ENCODE measurements at regions not wholly inside any gene's neighbourhood (a gene's known extent, or its start where the extent isn't known, plus 50 kb on each side); places are given as distances from the start of the nearest gene placed in this dataset.

- Histone ChIP-seq H3K27ac (ENCODE audit: low read depth in 1 of 2, low read length in 1 of 2) (no peak overlapping the region), H3K36me3 (ENCODE audit: control insufficient read depth in 2 of 2, insufficient read depth in 2 of 2, low read length in 1 of 2) (no peaks in the 10 kb centered on the region), H3K4me1 (ENCODE audit: control insufficient read depth in 2 of 2, insufficient read depth in 2 of 2, low read length in 2 of 2) (no peaks in the 10 kb centered on the region), H3K4me3 (ENCODE audit: low read length in 2 of 2) (no peak overlapping the region), H3K9me3 (ENCODE audit: control insufficient read depth in 2 of 2, insufficient read depth in 1 of 2, low read length in 1 of 2) (no peaks in the 10 kb centered on the region), H3K27me3 (ENCODE audit: control insufficient read depth in 2 of 2, insufficient read depth in 1 of 2, low read length in 1 of 2) (no peaks in the 10 kb centered on the region)
- WGBS = 76% methylated on average over 2 of the region's 2 CpGs
- DNase-seq (ENCODE audit: low read depth in 6 of 9, low spot score in 9 of 9) = no peak
These were observed 329.2 kb downstream of the PMP22 start for GRCh38 chr17:14935845-14936485.

- H3K36me3 ChIP-seq (ENCODE audit: control insufficient read depth in 2 of 2, insufficient read depth in 2 of 2, low read length in 1 of 2) = no peaks in the 10 kb centered on the region
- DNase-seq (ENCODE audit: low read depth in 6 of 9, low spot score in 9 of 9) = no peak
- H3K9me3 ChIP-seq (ENCODE audit: control insufficient read depth in 2 of 2, insufficient read depth in 1 of 2, low read length in 1 of 2) = no peaks in the 10 kb centered on the region
- no peaks in the 10 kb centered on the region for H3K4me1 ChIP-seq (ENCODE audit: control insufficient read depth in 2 of 2, insufficient read depth in 2 of 2, low read length in 2 of 2)
- no peak overlapping the region for H3K27ac ChIP-seq (ENCODE audit: low read depth in 1 of 2, low read length in 1 of 2)
- WGBS = 96% methylated on average over 7 of the region's 7 CpGs
- H3K27me3 ChIP-seq (ENCODE audit: control insufficient read depth in 2 of 2, insufficient read depth in 1 of 2, low read length in 1 of 2) = no peaks in the 10 kb centered on the region
- no peak overlapping the region for H3K4me3 ChIP-seq (ENCODE audit: low read length in 2 of 2)
These were observed 329.8 kb downstream of the PMP22 start for GRCh38 chr17:14935139-14935841.

GRCh38 chr17:14933676-14934075, 331.4 kb downstream of the PMP22 start:
- no peaks in the 10 kb centered on the region for H3K27me3 ChIP-seq (ENCODE audit: control insufficient read depth in 2 of 2, insufficient read depth in 1 of 2, low read length in 1 of 2)
- DNase-seq (ENCODE audit: low read depth in 6 of 9, low spot score in 9 of 9) = no peak
- no peak overlapping the region for H3K27ac ChIP-seq (ENCODE audit: low read depth in 1 of 2, low read length in 1 of 2)
- H3K4me1 ChIP-seq (ENCODE audit: control insufficient read depth in 2 of 2, insufficient read depth in 2 of 2, low read length in 2 of 2) = no peaks in the 10 kb centered on the region
- H3K4me3 ChIP-seq (ENCODE audit: low read length in 2 of 2) = no peak overlapping the region
- H3K36me3 ChIP-seq (ENCODE audit: control insufficient read depth in 2 of 2, insufficient read depth in 2 of 2, low read length in 1 of 2) = no peaks in the 10 kb centered on the region
- no peaks in the 10 kb centered on the region for H3K9me3 ChIP-seq (ENCODE audit: control insufficient read depth in 2 of 2, insufficient read depth in 1 of 2, low read length in 1 of 2)
- WGBS = 93% methylated on average over 4 of the region's 4 CpGs

GRCh38 chr17:14926526-14927122, 338.5 kb downstream of the PMP22 start:
- Histone ChIP-seq H3K27me3 (ENCODE audit: control insufficient read depth in 2 of 2, insufficient read depth in 1 of 2, low read length in 1 of 2) (no peaks in the 10 kb centered on the region), H3K36me3 (ENCODE audit: control insufficient read depth in 2 of 2, insufficient read depth in 2 of 2, low read length in 1 of 2) (no peaks in the 10 kb centered on the region), H3K4me1 (ENCODE audit: control insufficient read depth in 2 of 2, insufficient read depth in 2 of 2, low read length in 2 of 2) (no peaks in the 10 kb centered on the region), H3K9me3 (ENCODE audit: control insufficient read depth in 2 of 2, insufficient read depth in 1 of 2, low read length in 1 of 2) (no peaks in the 10 kb centered on the region), H3K4me3 (ENCODE audit: low read length in 2 of 2) (no peak overlapping the region), H3K27ac (ENCODE audit: low read depth in 1 of 2, low read length in 1 of 2) (no peak overlapping the region)
- WGBS = 17% methylated on average over 7 of the region's 7 CpGs
- DNase-seq (ENCODE audit: low read depth in 6 of 9, low spot score in 9 of 9) = peak; percentile 19 to 82 (median 57)

GRCh38 chr17:14926073-14926472, 339.1 kb downstream of the PMP22 start:
- WGBS = 86% methylated on average over 8 of the region's 8 CpGs
- Histone ChIP-seq H3K4me1 (ENCODE audit: control insufficient read depth in 2 of 2, insufficient read depth in 2 of 2, low read length in 2 of 2) (no peaks in the 10 kb centered on the region), H3K27ac (ENCODE audit: low read depth in 1 of 2, low read length in 1 of 2) (no peak overlapping the region), H3K36me3 (ENCODE audit: control insufficient read depth in 2 of 2, insufficient read depth in 2 of 2, low read length in 1 of 2) (no peaks in the 10 kb centered on the region), H3K4me3 (ENCODE audit: low read length in 2 of 2) (no peak overlapping the region), H3K27me3 (ENCODE audit: control insufficient read depth in 2 of 2, insufficient read depth in 1 of 2, low read length in 1 of 2) (no peaks in the 10 kb centered on the region), H3K9me3 (ENCODE audit: control insufficient read depth in 2 of 2, insufficient read depth in 1 of 2, low read length in 1 of 2) (no peaks in the 10 kb centered on the region)
- no peak for DNase-seq (ENCODE audit: low read depth in 6 of 9, low spot score in 9 of 9)

GRCh38 chr17:14925498-14925897, 339.6 kb downstream of the PMP22 start:
- no peak overlapping the region for H3K4me3 ChIP-seq (ENCODE audit: low read length in 2 of 2)
- H3K9me3 ChIP-seq (ENCODE audit: control insufficient read depth in 2 of 2, insufficient read depth in 1 of 2, low read length in 1 of 2) = no peaks in the 10 kb centered on the region
- no peaks in the 10 kb centered on the region for H3K4me1 ChIP-seq (ENCODE audit: control insufficient read depth in 2 of 2, insufficient read depth in 2 of 2, low read length in 2 of 2)
- no peak for DNase-seq (ENCODE audit: low read depth in 6 of 9, low spot score in 9 of 9)
- no peak overlapping the region for H3K27ac ChIP-seq (ENCODE audit: low read depth in 1 of 2, low read length in 1 of 2)
- no peaks in the 10 kb centered on the region for H3K36me3 ChIP-seq (ENCODE audit: control insufficient read depth in 2 of 2, insufficient read depth in 2 of 2, low read length in 1 of 2)
- 99% methylated on average over 2 of the region's 2 CpGs for WGBS
- H3K27me3 ChIP-seq (ENCODE audit: control insufficient read depth in 2 of 2, insufficient read depth in 1 of 2, low read length in 1 of 2) = no peaks in the 10 kb centered on the region

GRCh38 chr17:14923981-14924380, 341.1 kb downstream of the PMP22 start:
- 87% methylated on average over 3 of the region's 3 CpGs for WGBS
- Histone ChIP-seq H3K4me3 (ENCODE audit: low read length in 2 of 2) (no peak overlapping the region), H3K27ac (ENCODE audit: low read depth in 1 of 2, low read length in 1 of 2) (no peak overlapping the region), H3K4me1 (ENCODE audit: control insufficient read depth in 2 of 2, insufficient read depth in 2 of 2, low read length in 2 of 2) (no peaks in the 10 kb centered on the region), H3K27me3 (ENCODE audit: control insufficient read depth in 2 of 2, insufficient read depth in 1 of 2, low read length in 1 of 2) (no peaks in the 10 kb centered on the region), H3K9me3 (ENCODE audit: control insufficient read depth in 2 of 2, insufficient read depth in 1 of 2, low read length in 1 of 2) (no peaks in the 10 kb centered on the region), H3K36me3 (ENCODE audit: control insufficient read depth in 2 of 2, insufficient read depth in 2 of 2, low read length in 1 of 2) (no peaks in the 10 kb centered on the region)
- no peak for DNase-seq (ENCODE audit: low read depth in 6 of 9, low spot score in 9 of 9)

GRCh38 chr17:14922411-14922810, 342.7 kb downstream of the PMP22 start:
- no peaks in the 10 kb centered on the region for H3K9me3 ChIP-seq (ENCODE audit: control insufficient read depth in 2 of 2, insufficient read depth in 1 of 2, low read length in 1 of 2)
- no peak overlapping the region for H3K4me3 ChIP-seq (ENCODE audit: low read length in 2 of 2)
- H3K27ac ChIP-seq (ENCODE audit: low read depth in 1 of 2, low read length in 1 of 2) = no peak overlapping the region
- no peaks in the 10 kb centered on the region for H3K27me3 ChIP-seq (ENCODE audit: control insufficient read depth in 2 of 2, insufficient read depth in 1 of 2, low read length in 1 of 2)
- 91% methylated on average over 2 of the region's 2 CpGs for WGBS
- H3K4me1 ChIP-seq (ENCODE audit: control insufficient read depth in 2 of 2, insufficient read depth in 2 of 2, low read length in 2 of 2) = no peaks in the 10 kb centered on the region
- no peak for DNase-seq (ENCODE audit: low read depth in 6 of 9, low spot score in 9 of 9)
- H3K36me3 ChIP-seq (ENCODE audit: control insufficient read depth in 2 of 2, insufficient read depth in 2 of 2, low read length in 1 of 2) = no peaks in the 10 kb centered on the region

GRCh38 chr17:14921936-14922335, 343.2 kb downstream of the PMP22 start:
- H3K27ac ChIP-seq (ENCODE audit: low read depth in 1 of 2, low read length in 1 of 2) = no peak overlapping the region
- H3K36me3 ChIP-seq (ENCODE audit: control insufficient read depth in 2 of 2, insufficient read depth in 2 of 2, low read length in 1 of 2) = no peaks in the 10 kb centered on the region
- WGBS = 96% methylated on average over 3 of the region's 3 CpGs
- H3K4me1 ChIP-seq (ENCODE audit: control insufficient read depth in 2 of 2, insufficient read depth in 2 of 2, low read length in 2 of 2) = no peaks in the 10 kb centered on the region
- no peak overlapping the region for H3K4me3 ChIP-seq (ENCODE audit: low read length in 2 of 2)
- no peaks in the 10 kb centered on the region for H3K9me3 ChIP-seq (ENCODE audit: control insufficient read depth in 2 of 2, insufficient read depth in 1 of 2, low read length in 1 of 2)
- no peak for DNase-seq (ENCODE audit: low read depth in 6 of 9, low spot score in 9 of 9)
- no peaks in the 10 kb centered on the region for H3K27me3 ChIP-seq (ENCODE audit: control insufficient read depth in 2 of 2, insufficient read depth in 1 of 2, low read length in 1 of 2)

All from thymus (tissue), 11 donors.